ENCODE measurements at regions not wholly inside any gene's neighbourhood (a gene's known extent, or its start where the extent isn't known, plus 50 kb on each side); places are given as distances from the start of the nearest gene placed in this dataset.

GRCh38 chr14:54189748-54190354 is 207.0 kb upstream of the CDKN3 start:
- no peaks in the 10 kb centered on the region for H3K4me1 Mint-ChIP-seq
- H3K27me3 Mint-ChIP-seq (ENCODE audit: low read depth in 2 of 2), result peaks cover 0 to 3% of the 10 kb centered on the region in 2 donors
- DNase-seq (no peak), ATAC-seq (no peak)
- 2% methylated on average over 2 of the region's 4 CpGs for WGBS (ENCODE audit: insufficient coverage)
- intact Hi-C loops (cut with micrococcal nuclease), result no loop called here
- Histone ChIP-seq H3K9me3 (ENCODE audit: control insufficient read depth, insufficient read depth, low read length) (no peaks in the 10 kb centered on the region), H3K27me3 (ENCODE audit: control insufficient read depth, insufficient read depth, low read length) (no peaks in the 10 kb centered on the region), H3K4me1 (ENCODE audit: control insufficient read depth, insufficient read depth, low read length) (no peaks in the 10 kb centered on the region), H3K4me3 (ENCODE audit: low read length) (no peak overlapping the region), H3K27ac (ENCODE audit: low read length) (no peak overlapping the region), H3K36me3 (ENCODE audit: control insufficient read depth, insufficient read depth, low read length) (no peaks in the 10 kb centered on the region)
- no peak for TF ChIP-seq CTCF (IDR thresholded peaks at IDR 0.05)
- no peaks in the 10 kb centered on the region for H3K9me3 Mint-ChIP-seq
- no peak overlapping the region for H3K4me3 Mint-ChIP-seq
- H3K36me3 Mint-ChIP-seq, result no peaks in the 10 kb centered on the region
- no peak overlapping the region for H3K27ac Mint-ChIP-seq

- H3K4me1 Mint-ChIP-seq, result no peaks in the 10 kb centered on the region
Observed at GRCh38 chr14:54191846-54192245, 205.0 kb upstream of the CDKN3 start.

GRCh38 chr14:54192610-54193009 is 204.2 kb upstream of the CDKN3 start:
- intact Hi-C loops (cut with micrococcal nuclease), result no loop called here
- DNase-seq (no peak), ATAC-seq (no peak)
- no peak overlapping the region for H3K27ac ChIP-seq (ENCODE audit: low read length)
- Mint-ChIP-seq H3K36me3 (no peaks in the 10 kb centered on the region), H3K9me3 (peaks cover 0 to 2% of the 10 kb centered on the region in 2 donors), H3K4me1 (no peaks in the 10 kb centered on the region), H3K4me3 (no peak overlapping the region), H3K27ac (no peak overlapping the region), H3K27me3 (ENCODE audit: low read depth in 2 of 2) (peaks cover 0 to 3% of the 10 kb centered on the region in 2 donors)
- no peaks in the 10 kb centered on the region for H3K27me3 ChIP-seq (ENCODE audit: control insufficient read depth, insufficient read depth, low read length)
- TF ChIP-seq CTCF (IDR thresholded peaks at IDR 0.05), result no peak
- no peaks in the 10 kb centered on the region for H3K36me3 ChIP-seq (ENCODE audit: control insufficient read depth, insufficient read depth, low read length)
- no peaks in the 10 kb centered on the region for H3K4me1 ChIP-seq (ENCODE audit: control insufficient read depth, insufficient read depth, low read length)
- 61% methylated on average over 2 of the region's 2 CpGs for WGBS (ENCODE audit: insufficient coverage)
- no peak overlapping the region for H3K4me3 ChIP-seq (ENCODE audit: low read length)
- H3K9me3 ChIP-seq (ENCODE audit: control insufficient read depth, insufficient read depth, low read length), result no peaks in the 10 kb centered on the region

More at GRCh38 chr14:54191846-54192245, 205.0 kb upstream of the CDKN3 start:
- Mint-ChIP-seq H3K9me3 (peaks cover 0 to 2% of the 10 kb centered on the region in 2 donors), H3K4me3 (no peak overlapping the region), H3K36me3 (no peaks in the 10 kb centered on the region), H3K27me3 (ENCODE audit: low read depth in 2 of 2) (peaks cover 0 to 3% of the 10 kb centered on the region in 2 donors), H3K27ac (no peak overlapping the region)
- WGBS (ENCODE audit: insufficient coverage), result 82% methylated on average over 1 of the region's 2 CpGs
- no peaks in the 10 kb centered on the region for H3K4me1 ChIP-seq (ENCODE audit: control insufficient read depth, insufficient read depth, low read length)
- no peaks in the 10 kb centered on the region for H3K9me3 ChIP-seq (ENCODE audit: control insufficient read depth, insufficient read depth, low read length)
- DNase-seq (no peak), ATAC-seq (no peak)
- no peak overlapping the region for H3K27ac ChIP-seq (ENCODE audit: low read length)
- H3K4me3 ChIP-seq (ENCODE audit: low read length), result no peak overlapping the region
- H3K27me3 ChIP-seq (ENCODE audit: control insufficient read depth, insufficient read depth, low read length), result no peaks in the 10 kb centered on the region
- H3K36me3 ChIP-seq (ENCODE audit: control insufficient read depth, insufficient read depth, low read length), result no peaks in the 10 kb centered on the region
- no peak for TF ChIP-seq CTCF (IDR thresholded peaks at IDR 0.05)
- intact Hi-C loops (cut with micrococcal nuclease), result no loop called here

- no peak overlapping the region for H3K4me3 Mint-ChIP-seq
- no peaks in the 10 kb centered on the region for H3K4me1 Mint-ChIP-seq
Observed at GRCh38 chr14:54193871-54194270, 202.9 kb upstream of the CDKN3 start.

More at GRCh38 chr14:54193871-54194270, 202.9 kb upstream of the CDKN3 start:
- Mint-ChIP-seq H3K9me3 (peaks cover 2 to 3% of the 10 kb centered on the region in 2 donors), H3K27ac (no peak overlapping the region), H3K36me3 (no peaks in the 10 kb centered on the region), H3K27me3 (ENCODE audit: low read depth in 2 of 2) (peaks cover 0 to 3% of the 10 kb centered on the region in 2 donors)
- no peaks in the 10 kb centered on the region for H3K9me3 ChIP-seq (ENCODE audit: control insufficient read depth, insufficient read depth, low read length)
- WGBS (ENCODE audit: insufficient coverage), result 53% methylated on average over 3 of the region's 3 CpGs
- H3K4me3 ChIP-seq (ENCODE audit: low read length), result no peak overlapping the region
- no peak for TF ChIP-seq CTCF (IDR thresholded peaks at IDR 0.05)
- no peaks in the 10 kb centered on the region for H3K4me1 ChIP-seq (ENCODE audit: control insufficient read depth, insufficient read depth, low read length)
- intact Hi-C loops (cut with micrococcal nuclease), result no loop called here
- H3K27ac ChIP-seq (ENCODE audit: low read length), result no peak overlapping the region
- no peak for DNase-seq
- no peaks in the 10 kb centered on the region for H3K27me3 ChIP-seq (ENCODE audit: control insufficient read depth, insufficient read depth, low read length)
- ATAC-seq, result no peak
- no peaks in the 10 kb centered on the region for H3K36me3 ChIP-seq (ENCODE audit: control insufficient read depth, insufficient read depth, low read length)
